Glomerular visceral epithelial cell (primary cell): ENCODE measurements at regions not wholly inside any gene's neighbourhood (a gene's known extent, or its start where the extent isn't known, plus 50 kb on each side); places are given as distances from the start of the nearest gene placed in this dataset.

Experiments used
- DNase-seq: peaks from one replicate; pipeline ENCODE4 v3.0.0-alpha.2; 2016; ENCODE audit errors: extremely low spot score

- no peak for DNase-seq
Measured at GRCh38 chr7:68478326-68478725, 1119.9 kb upstream of the AUTS2 start.

GRCh38 chr7:68482800-68483199 lies 1115.5 kb upstream of the AUTS2 start:
- no peak for DNase-seq

- no peak for DNase-seq
Measured at GRCh38 chr7:68484731-68485130, 1113.5 kb upstream of the AUTS2 start.

GRCh38 chr7:68485253-68485917 lies 1112.9 kb upstream of the AUTS2 start:
- no peak for DNase-seq

- DNase-seq, result no peak
Measured at GRCh38 chr7:68488341-68489060, 1109.8 kb upstream of the AUTS2 start.

- no peak for DNase-seq
Measured at GRCh38 chr7:68491523-68492358, 1106.5 kb upstream of the AUTS2 start.

- no peak for DNase-seq
Measured at GRCh38 chr7:68492359-68492690, 1106.0 kb upstream of the AUTS2 start.

- no peak for DNase-seq
Measured at GRCh38 chr7:68503400-68503799, 1094.9 kb upstream of the AUTS2 start.

- DNase-seq, result no peak
Measured at GRCh38 chr7:68504716-68505115, 1093.6 kb upstream of the AUTS2 start.

GRCh38 chr7:68505721-68506120 lies 1092.6 kb upstream of the AUTS2 start:
- no peak for DNase-seq

- no peak for DNase-seq
Measured at GRCh38 chr7:68507668-68508067, 1090.6 kb upstream of the AUTS2 start.

- no peak for DNase-seq
Measured at GRCh38 chr7:68509054-68509453, 1089.2 kb upstream of the AUTS2 start.

GRCh38 chr7:68509603-68510002 lies 1088.7 kb upstream of the AUTS2 start:
- DNase-seq, result no peak

GRCh38 chr7:68511281-68511680 lies 1087.0 kb upstream of the AUTS2 start:
- no peak for DNase-seq

- no peak for DNase-seq
Measured at GRCh38 chr7:68512466-68512865, 1085.8 kb upstream of the AUTS2 start.

- DNase-seq, result no peak
Measured at GRCh38 chr7:68518060-68518459, 1080.2 kb upstream of the AUTS2 start.

- no peak for DNase-seq
Measured at GRCh38 chr7:68524126-68524525, 1074.1 kb upstream of the AUTS2 start.

- DNase-seq, result no peak
Measured at GRCh38 chr7:68529221-68529620, 1069.1 kb upstream of the AUTS2 start.

- DNase-seq, result no peak
Measured at GRCh38 chr7:68535266-68535665, 1063.0 kb upstream of the AUTS2 start.

- no peak for DNase-seq
Measured at GRCh38 chr7:68537051-68537773, 1061.1 kb upstream of the AUTS2 start.

- DNase-seq, result no peak
Measured at GRCh38 chr7:68537774-68538071, 1060.6 kb upstream of the AUTS2 start.

GRCh38 chr7:68542831-68543230 lies 1055.4 kb upstream of the AUTS2 start:
- DNase-seq, result no peak
